ENCODE measurements at regions not wholly inside any gene's neighbourhood (a gene's known extent, or its start where the extent isn't known, plus 50 kb on each side); places are given as distances from the start of the nearest gene placed in this dataset.

- H3K4me3 ChIP-seq (replicated peaks in 1 of 3) = no peak overlapping the region
- intact Hi-C loops (cut with DNase I) = no loop called here
- H3K36me3 ChIP-seq = no peaks in the 10 kb centered on the region
- no peaks in the 10 kb centered on the region for H3K9me3 ChIP-seq
- H3K27ac ChIP-seq = peak overlapping the region in 1 of 3 donors; percentile 43
- no peak for DNase-seq
- WGBS, 2 donors = 49 to 62% methylated on average over 2 of the region's 2 CpGs
- H3K4me1 ChIP-seq = peaks cover 0 to 9% of the 10 kb centered on the region in 2 donors
- no peak for TF ChIP-seq POLR2A (IDR thresholded peaks at IDR 0.05)
- TF ChIP-seq CTCF (IDR thresholded peaks at IDR 0.05) = no peak
- no peaks in the 10 kb centered on the region for H3K27me3 ChIP-seq
Observed at GRCh38 chr11:28820296-28820989, 712.3 kb downstream of the METTL15 start.

DNA sequence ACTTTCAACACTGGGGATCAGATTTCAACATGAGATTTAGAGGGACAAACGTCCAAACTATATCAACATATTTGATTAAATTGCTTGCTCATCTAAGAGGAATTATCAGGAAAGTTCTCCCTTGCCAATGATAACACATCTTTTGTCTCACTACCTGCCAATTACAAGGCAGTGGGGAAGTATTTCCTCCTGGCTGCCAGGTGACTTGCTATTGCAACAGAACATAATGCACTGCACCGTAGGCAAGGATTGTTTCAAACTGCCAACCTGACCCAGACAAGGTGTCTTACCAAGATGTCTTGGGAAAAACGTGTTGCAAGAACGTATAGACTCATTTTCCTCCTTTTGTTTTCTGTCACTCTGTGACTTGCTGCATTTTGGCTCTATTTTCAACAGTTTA is 711.6 kb downstream of the METTL15 start:
- H3K36me3 ChIP-seq = no peaks in the 10 kb centered on the region
- H3K27me3 ChIP-seq = no peaks in the 10 kb centered on the region
- H3K4me1 ChIP-seq = peaks cover 0 to 9% of the 10 kb centered on the region in 2 donors
- no peak overlapping the region for H3K4me3 ChIP-seq (replicated peaks in 1 of 3)
- 47 to 73% methylated on average over 4 of the region's 4 CpGs for WGBS, 2 donors
- peak in 1 of 2 donors; percentile 4 for DNase-seq
- no peak overlapping the region for H3K27ac ChIP-seq
- H3K9me3 ChIP-seq = no peaks in the 10 kb centered on the region
- intact Hi-C loops (cut with DNase I) = no loop called here
- TF ChIP-seq CTCF (IDR thresholded peaks at IDR 0.05) (no peak), POLR2A (IDR thresholded peaks at IDR 0.05) (no peak)

GRCh38 chr11:28815110-28815509 is 706.9 kb downstream of the METTL15 start:
- Histone ChIP-seq H3K27ac (no peak overlapping the region), H3K4me3 (replicated peaks in 1 of 3) (no peak overlapping the region), H3K36me3 (no peaks in the 10 kb centered on the region), H3K27me3 (no peaks in the 10 kb centered on the region), H3K4me1 (peaks cover 0 to 4% of the 10 kb centered on the region in 2 donors), H3K9me3 (no peaks in the 10 kb centered on the region)
- 62 to 65% methylated on average over 4 of the region's 4 CpGs for whole genome bisulfite sequencing, 2 donors
- TF ChIP-seq POLR2A (IDR thresholded peaks at IDR 0.05) = no peak
- no peak for TF ChIP-seq CTCF (IDR thresholded peaks at IDR 0.05)
- intact Hi-C loops (cut with DNase I) = no loop called here
- DNase-seq = no peak

DNA sequence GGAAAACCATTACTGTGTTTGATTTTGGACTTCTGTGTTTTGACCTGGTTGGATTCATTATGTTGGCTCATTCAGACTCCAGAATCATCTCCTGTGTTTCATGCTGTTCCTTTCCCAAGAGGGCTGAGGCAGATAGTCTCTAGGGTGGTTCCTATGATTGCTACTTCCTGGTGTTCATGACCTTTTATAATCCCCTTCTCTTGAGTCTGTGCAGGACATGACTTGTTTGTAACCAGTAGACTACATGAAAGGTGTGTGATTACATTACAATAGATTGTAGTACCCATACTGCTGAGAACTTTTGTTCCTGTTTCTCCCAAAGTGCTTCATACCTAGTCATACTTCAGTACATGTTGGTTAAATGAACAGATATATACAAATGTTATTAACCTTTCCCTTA is 700.6 kb downstream of the METTL15 start:
- H3K4me1 ChIP-seq = no peaks in the 10 kb centered on the region
- H3K27ac ChIP-seq = no peak overlapping the region
- TF ChIP-seq POLR2A (IDR thresholded peaks at IDR 0.05) (no peak), CTCF (IDR thresholded peaks at IDR 0.05) (no peak)
- H3K36me3 ChIP-seq = no peaks in the 10 kb centered on the region
- no peaks in the 10 kb centered on the region for H3K9me3 ChIP-seq
- intact Hi-C loops (cut with DNase I) = no loop called here
- H3K27me3 ChIP-seq = no peaks in the 10 kb centered on the region
- DNase-seq = no peak
- H3K4me3 ChIP-seq (replicated peaks in 1 of 3) = no peak overlapping the region

DNA sequence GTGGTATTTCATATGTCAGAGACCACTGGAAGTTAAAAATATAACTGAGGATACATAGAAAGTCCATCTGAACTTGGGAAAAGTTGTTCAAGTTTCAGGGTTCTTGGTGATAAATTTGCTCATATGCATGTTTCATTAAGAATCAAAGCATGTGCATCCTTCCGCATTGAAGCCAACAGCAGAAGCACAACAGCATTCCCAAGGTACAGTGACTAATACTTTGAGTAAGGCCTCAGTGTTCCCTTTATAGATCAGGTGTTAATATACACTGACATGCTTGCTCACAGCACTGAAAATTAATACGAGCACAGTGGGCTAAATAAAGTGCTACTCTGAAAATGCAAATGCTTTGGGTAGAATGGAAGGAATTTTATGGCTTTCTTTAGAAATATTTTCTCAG is 691.1 kb downstream of the METTL15 start:
- Histone ChIP-seq H3K36me3 (no peaks in the 10 kb centered on the region), H3K9me3 (no peaks in the 10 kb centered on the region), H3K27ac (no peak overlapping the region), H3K4me1 (no peaks in the 10 kb centered on the region), H3K4me3 (replicated peaks in 1 of 3) (no peak overlapping the region), H3K27me3 (no peaks in the 10 kb centered on the region)
- TF ChIP-seq CTCF (IDR thresholded peaks at IDR 0.05) = no peak
- TF ChIP-seq POLR2A (IDR thresholded peaks at IDR 0.05) = no peak
- WGBS, 2 donors = 91 to 95% methylated on average over 2 of the region's 2 CpGs
- DNase-seq = no peak
- intact Hi-C loops (cut with DNase I) = no loop called here

Data from thyroid gland (tissue), 4 donors.